Endodermal cell (in vitro differentiated cells): ENCODE measurements at regions not wholly inside any gene's neighbourhood (a gene's known extent, or its start where the extent isn't known, plus 50 kb on each side); places are given as distances from the start of the nearest gene placed in this dataset.

ENCODE experiments used
- DNase-seq: peaks from one replicate; pipeline ENCODE4 v3.0.0-alpha.2; 2017
- H3K27ac ChIP-seq: 2 replicates; pipeline ENCODE4 v1.5.1; 2013; ENCODE audit warnings: mild to moderate bottlenecking, low read depth, low read length, moderate library complexity
- H3K27me3 ChIP-seq: 2 replicates; pipeline ENCODE4 v1.6.1; 2013; ENCODE audit warnings: mild to moderate bottlenecking, low read length, moderate library complexity; ENCODE audit not compliant: insufficient read depth, control insufficient read depth, poor library complexity, severe bottlenecking
- H3K36me3 ChIP-seq: 2 replicates; pipeline ENCODE4 v1.7.0; 2013; ENCODE audit warnings: mild to moderate bottlenecking, low read length, moderate library complexity; ENCODE audit not compliant: control insufficient read depth, insufficient read depth
- H3K4me1 ChIP-seq: one replicate; pipeline ENCODE4 v1.7.0; 2013; ENCODE audit warnings: low read length; ENCODE audit not compliant: control insufficient read depth, insufficient read depth
- H3K4me3 ChIP-seq: 2 replicates; pipeline ENCODE4 v1.5.1; 2013; ENCODE audit warnings: mild to moderate bottlenecking, low read length, moderate library complexity
- H3K9ac ChIP-seq: 2 replicates; pipeline ENCODE4 v1.6.1; 2013; ENCODE audit warnings: mild to moderate bottlenecking, low read length, moderate library complexity; ENCODE audit not compliant: poor library complexity, severe bottlenecking; ENCODE audit errors: extremely low read depth
- H3K9me3 ChIP-seq: 2 replicates; pipeline ENCODE4 v1.6.1; 2013; ENCODE audit warnings: mild to moderate bottlenecking, low read length, moderate library complexity; ENCODE audit not compliant: control insufficient read depth
- H3K27ac Mint-ChIP-seq: 2 replicates; pipeline ENCODE4 v1.8.0; 2020; ENCODE audit warnings: mixed read lengths
- H3K27me3 Mint-ChIP-seq: 2 replicates; pipeline ENCODE4 v1.8.0; 2021; ENCODE audit warnings: mild to moderate bottlenecking, mixed read lengths; ENCODE audit not compliant: insufficient read depth
- H3K36me3 Mint-ChIP-seq: 2 replicates; pipeline ENCODE4 v1.8.0; 2020; ENCODE audit warnings: low read depth, mixed read lengths
- H3K4me1 Mint-ChIP-seq: 2 replicates; pipeline ENCODE4 v1.8.0; 2020; ENCODE audit warnings: mixed read lengths
- H3K4me3 Mint-ChIP-seq: 2 replicates; pipeline ENCODE4 v1.8.0; 2020; ENCODE audit warnings: mild to moderate bottlenecking, moderate library complexity, mixed read lengths
- H3K9me3 Mint-ChIP-seq: 2 replicates; pipeline ENCODE4 v1.8.0; 2020; ENCODE audit warnings: mild to moderate bottlenecking, mixed read lengths
- CTCF ChIP-seq: fragments of 200-600 bp; sonication (generic); conservative IDR thresholded peaks from 2 replicates; pipeline ENCODE4 v1.5.0; 2021; ENCODE audit warnings: antibody characterized with exemption, mild to moderate bottlenecking
- WGBS, 2 experiments: methylation state at CpG; one replicate each; pipeline versions ENCODE4 v1.1.5 to v1.1.7; 2013; ENCODE audit warnings: missing lambda C conversion rate in 2 of 2, mixed read lengths in 1 of 2; ENCODE audit not compliant: insufficient coverage in 1 of 2, insufficient read length in 1 of 2; 5-methylcytosine and 5-hydroxymethylcytosine counted together

- Histone ChIP-seq H3K27me3 (no peaks in the 10 kb centered on the region), H3K27ac (no peak overlapping the region), H3K9me3 (peaks cover 10% of the 10 kb centered on the region), H3K4me3 (no peak overlapping the region), H3K4me1 (no peaks in the 10 kb centered on the region), H3K9ac (no peak overlapping the region), H3K36me3 (no peaks in the 10 kb centered on the region)
- H3K4me1 Mint-ChIP-seq = no peaks in the 10 kb centered on the region
- H3K27me3 Mint-ChIP-seq = no peaks in the 10 kb centered on the region
- no peaks in the 10 kb centered on the region for H3K36me3 Mint-ChIP-seq
- H3K9me3 Mint-ChIP-seq = no peaks in the 10 kb centered on the region
- H3K4me3 Mint-ChIP-seq = no peak overlapping the region
- no peak for TF ChIP-seq CTCF
- no peak for DNase-seq
- H3K27ac Mint-ChIP-seq = no peak overlapping the region
- WGBS, 2 experiments = 94 to 95% methylated on average over 3 of the region's 3 CpGs
Observed at GRCh38 chr5:29099585-29099984, 2061.2 kb upstream of the CDH9 start.

- H3K36me3 Mint-ChIP-seq = no peaks in the 10 kb centered on the region
- Histone ChIP-seq H3K9me3 (peaks cover 27% of the 10 kb centered on the region), H3K9ac (no peak overlapping the region), H3K4me1 (no peaks in the 10 kb centered on the region), H3K36me3 (no peaks in the 10 kb centered on the region), H3K27me3 (no peaks in the 10 kb centered on the region), H3K4me3 (no peak overlapping the region), H3K27ac (no peak overlapping the region)
- H3K27me3 Mint-ChIP-seq = no peaks in the 10 kb centered on the region
- 100% methylated on average over 1 of the region's 1 CpG; no CpG with 5 or more reads in 1 of the 2 experiments for WGBS, 2 experiments
- no peak for TF ChIP-seq CTCF
- H3K9me3 Mint-ChIP-seq = peaks cover 11% of the 10 kb centered on the region
- H3K4me3 Mint-ChIP-seq = no peak overlapping the region
- no peaks in the 10 kb centered on the region for H3K4me1 Mint-ChIP-seq
- H3K27ac Mint-ChIP-seq = no peak overlapping the region
- no peak for DNase-seq
Observed at GRCh38 chr5:29089591-29090130, 2051.3 kb upstream of the CDH9 start.

GRCh38 chr5:29085142-29085541, 2046.8 kb upstream of the CDH9 start:
- Histone ChIP-seq H3K4me1 (no peaks in the 10 kb centered on the region), H3K9me3 (no peaks in the 10 kb centered on the region), H3K4me3 (no peak overlapping the region), H3K36me3 (no peaks in the 10 kb centered on the region), H3K27ac (no peak overlapping the region), H3K27me3 (no peaks in the 10 kb centered on the region), H3K9ac (no peak overlapping the region)
- Mint-ChIP-seq H3K9me3 (no peaks in the 10 kb centered on the region), H3K4me1 (no peaks in the 10 kb centered on the region), H3K36me3 (no peaks in the 10 kb centered on the region), H3K4me3 (no peak overlapping the region), H3K27ac (no peak overlapping the region), H3K27me3 (no peaks in the 10 kb centered on the region)
- no peak for TF ChIP-seq CTCF
- DNase-seq = no peak
- WGBS, 2 experiments = 94 to 100% methylated on average over 2 of the region's 2 CpGs
